ENCODE measurements at regions not wholly inside any gene's neighbourhood (a gene's known extent, or its start where the extent isn't known, plus 50 kb on each side); places are given as distances from the start of the nearest gene placed in this dataset.
A peak's percentile ranks its signal among the peaks of the same experiment; 100 is the strongest.

DNA sequence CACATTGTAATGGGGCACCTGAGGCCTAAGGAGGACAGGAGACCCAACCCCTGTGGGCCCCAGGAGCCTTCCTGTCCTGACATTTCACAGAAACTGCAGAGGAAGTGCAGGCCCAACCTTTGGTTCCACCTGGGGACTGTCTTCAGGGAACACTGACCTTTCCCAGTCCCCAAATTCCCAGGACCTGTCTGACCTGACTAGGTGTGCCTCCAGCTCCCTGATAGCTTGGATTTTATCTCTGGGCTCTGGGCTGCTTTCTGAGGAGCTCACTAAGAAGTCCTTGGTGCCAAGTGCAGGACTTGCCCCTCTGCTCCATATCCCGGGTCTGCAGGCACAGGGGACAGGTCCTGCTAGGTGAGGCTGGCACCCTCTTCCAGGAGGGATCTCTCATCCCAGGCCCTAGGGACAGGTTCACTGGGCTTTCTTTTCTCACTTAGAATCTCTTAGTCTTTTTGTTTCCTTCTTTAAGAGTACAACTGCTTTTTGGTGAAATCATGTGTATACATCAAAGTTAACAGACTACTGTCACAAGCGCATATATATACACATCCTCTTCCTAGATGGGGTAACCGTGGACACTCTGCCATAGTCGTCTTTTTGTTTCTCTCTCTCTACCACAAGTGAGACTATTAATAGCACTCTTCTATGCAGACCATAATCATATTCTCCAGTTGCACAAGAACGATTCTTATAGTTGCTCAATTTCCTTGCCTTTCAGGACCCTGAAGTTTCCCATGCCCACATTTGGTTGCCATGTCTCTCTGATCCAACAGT is 72.0 kb upstream of the IGLL5 start:
- Histone ChIP-seq H3K4me3 (ENCODE audit: low read depth, low read length) (no peak overlapping the region), H3K9me3 (no peaks in the 10 kb centered on the region), H3K27me3 (no peaks in the 10 kb centered on the region; the same call in 1 of the 2 replicates), H3K36me3 (no peaks in the 10 kb centered on the region), H3K4me1 (no peaks in the 10 kb centered on the region)
- DNase-seq: no peak
- TF ChIP-seq, protein P1, sequence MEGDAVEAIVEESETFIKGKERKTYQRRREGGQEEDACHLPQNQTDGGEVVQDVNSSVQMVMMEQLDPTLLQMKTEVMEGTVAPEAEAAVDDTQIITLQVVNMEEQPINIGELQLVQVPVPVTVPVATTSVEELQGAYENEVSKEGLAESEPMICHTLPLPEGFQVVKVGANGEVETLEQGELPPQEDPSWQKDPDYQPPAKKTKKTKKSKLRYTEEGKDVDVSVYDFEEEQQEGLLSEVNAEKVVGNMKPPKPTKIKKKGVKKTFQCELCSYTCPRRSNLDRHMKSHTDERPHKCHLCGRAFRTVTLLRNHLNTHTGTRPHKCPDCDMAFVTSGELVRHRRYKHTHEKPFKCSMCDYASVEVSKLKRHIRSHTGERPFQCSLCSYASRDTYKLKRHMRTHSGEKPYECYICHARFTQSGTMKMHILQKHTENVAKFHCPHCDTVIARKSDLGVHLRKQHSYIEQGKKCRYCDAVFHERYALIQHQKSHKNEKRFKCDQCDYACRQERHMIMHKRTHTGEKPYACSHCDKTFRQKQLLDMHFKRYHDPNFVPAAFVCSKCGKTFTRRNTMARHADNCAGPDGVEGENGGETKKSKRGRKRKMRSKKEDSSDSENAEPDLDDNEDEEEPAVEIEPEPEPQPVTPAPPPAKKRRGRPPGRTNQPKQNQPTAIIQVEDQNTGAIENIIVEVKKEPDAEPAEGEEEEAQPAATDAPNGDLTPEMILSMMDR (IDR thresholded peaks at IDR 0.05; ENCODE audit: low read depth, low read length): no peak

DNA sequence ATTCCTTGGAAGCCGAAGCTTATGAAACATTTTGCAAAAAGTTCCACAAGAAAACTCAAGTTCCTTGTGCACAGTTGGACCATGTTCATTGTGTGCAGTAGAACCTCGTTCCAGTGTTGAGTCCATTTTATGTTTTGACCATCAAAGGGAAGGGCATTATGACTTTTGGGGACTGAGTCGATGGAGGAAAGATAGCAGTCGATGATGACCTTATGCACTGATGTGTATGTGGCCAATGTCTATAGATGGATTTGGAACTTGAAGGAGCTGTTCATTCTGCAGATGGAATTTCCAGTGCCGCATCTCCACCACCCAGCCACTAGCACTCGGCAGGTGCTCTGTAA is 71.5 kb upstream of the IGLL5 start:
- DNase-seq: no peak
- Histone ChIP-seq H3K36me3 (no peaks in the 10 kb centered on the region), H3K27me3 (no peaks in the 10 kb centered on the region; the same call in 1 of the 2 replicates), H3K9me3 (no peaks in the 10 kb centered on the region), H3K4me1 (no peaks in the 10 kb centered on the region), H3K4me3 (ENCODE audit: low read depth, low read length) (no peak overlapping the region)
- TF ChIP-seq, protein P1 (IDR thresholded peaks at IDR 0.05; ENCODE audit: low read depth, low read length): no peak

DNA sequence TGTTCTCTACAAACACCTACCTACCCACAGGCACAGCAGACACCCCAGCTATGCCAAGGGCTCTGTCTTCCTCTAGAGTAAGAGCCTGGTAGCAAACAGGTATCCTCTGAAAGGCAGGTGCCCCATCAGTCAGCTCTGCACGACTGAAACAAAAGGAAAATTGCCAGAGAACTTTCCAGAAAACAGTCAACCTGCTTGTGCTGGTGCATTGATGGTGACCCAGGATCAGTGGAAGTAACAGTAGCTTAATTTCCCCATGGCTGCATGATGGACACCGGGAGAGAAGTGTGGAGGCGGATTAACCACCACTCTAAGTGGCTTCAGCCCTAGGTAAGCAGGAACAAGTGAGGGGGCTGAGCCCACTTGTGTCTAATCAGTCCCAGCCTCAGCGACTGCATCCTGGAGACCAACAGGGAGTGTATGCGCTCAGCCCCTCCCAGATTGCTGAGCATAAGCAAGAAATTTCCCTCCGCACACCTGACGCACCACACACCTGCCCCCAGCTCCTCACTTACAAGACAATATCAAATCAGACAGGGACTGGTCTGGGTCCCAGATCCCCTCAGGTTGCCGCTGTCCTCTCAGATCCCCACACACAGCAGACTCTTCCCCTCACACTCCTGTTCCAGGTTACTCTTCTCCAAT is 70.7 kb upstream of the IGLL5 start:
- H3K9me3 ChIP-seq: no peaks in the 10 kb centered on the region
- TF ChIP-seq, protein P1 (IDR thresholded peaks at IDR 0.05; ENCODE audit: low read depth, low read length): no peak
- H3K36me3 ChIP-seq: no peaks in the 10 kb centered on the region
- no peaks in the 10 kb centered on the region; the same call in 1 of the 2 replicates for H3K27me3 ChIP-seq
- H3K4me3 ChIP-seq (ENCODE audit: low read depth, low read length): no peak overlapping the region
- H3K4me1 ChIP-seq: no peaks in the 10 kb centered on the region
- no peak for DNase-seq

DNA sequence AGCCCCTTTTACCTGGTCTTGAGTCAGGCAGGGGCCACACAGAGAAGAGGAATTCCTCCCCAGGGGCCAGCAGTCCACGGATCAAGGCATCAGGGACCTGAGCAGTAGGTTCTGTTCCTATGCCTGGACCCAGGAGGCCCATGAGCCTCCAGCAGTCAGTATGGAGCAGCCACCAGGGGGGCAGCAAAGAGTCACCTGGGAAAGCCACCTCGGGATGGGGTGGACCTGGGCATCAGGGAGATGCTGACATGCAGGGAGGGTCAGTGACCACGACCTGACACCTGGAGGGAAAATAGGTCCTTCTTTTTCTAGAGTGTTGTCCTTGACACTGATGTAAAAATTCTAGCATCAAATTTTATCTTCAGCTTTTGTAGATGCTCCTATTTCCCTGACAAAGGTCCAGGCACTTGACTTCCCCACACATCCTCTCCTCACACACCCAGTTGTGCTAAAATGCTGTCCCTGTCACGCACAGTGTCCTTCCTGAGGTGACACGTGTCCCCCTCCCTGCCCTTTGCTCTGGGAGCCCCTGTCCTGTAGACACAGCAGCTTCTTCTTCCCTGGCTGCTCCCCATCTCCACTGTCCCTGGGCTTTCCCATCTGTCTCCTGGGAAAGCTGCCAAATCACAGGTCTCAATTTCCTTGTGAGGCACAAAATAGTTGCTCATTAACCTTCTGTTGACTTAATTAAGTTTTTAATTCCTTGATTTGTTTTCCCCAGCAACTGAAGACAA is 70.0 kb upstream of the IGLL5 start:
- H3K4me1 ChIP-seq: no peaks in the 10 kb centered on the region
- no peak overlapping the region for H3K4me3 ChIP-seq (ENCODE audit: low read depth, low read length)
- no peaks in the 10 kb centered on the region for H3K9me3 ChIP-seq
- DNase-seq: no peak
- H3K27me3 ChIP-seq: no peaks in the 10 kb centered on the region; the same call in 1 of the 2 replicates
- H3K36me3 ChIP-seq: no peaks in the 10 kb centered on the region
- TF ChIP-seq, protein P1 (IDR thresholded peaks at IDR 0.05; ENCODE audit: low read depth, low read length): peak; percentile 18

DNA sequence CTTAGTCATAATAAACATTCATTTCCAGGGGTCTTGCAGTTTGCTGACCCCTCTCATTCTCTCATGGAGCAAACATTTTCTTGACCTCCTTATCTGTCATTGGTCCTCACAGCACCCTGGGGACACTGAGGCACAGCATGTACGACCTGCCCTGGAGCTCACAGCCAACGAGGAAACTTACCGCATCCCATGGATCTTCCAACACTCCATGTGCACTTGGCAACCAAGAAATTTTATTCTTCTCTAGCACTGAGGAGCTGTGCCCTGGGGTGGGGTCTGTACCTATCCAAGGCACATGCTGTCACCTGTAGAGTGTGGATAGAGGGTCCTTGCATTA is 69.4 kb upstream of the IGLL5 start:
- no peaks in the 10 kb centered on the region for H3K4me1 ChIP-seq
- H3K4me3 ChIP-seq (ENCODE audit: low read depth, low read length): no peak overlapping the region
- no peaks in the 10 kb centered on the region; the same call in 1 of the 2 replicates for H3K27me3 ChIP-seq
- no peaks in the 10 kb centered on the region for H3K36me3 ChIP-seq
- DNase-seq: no peak
- TF ChIP-seq, protein P1 (IDR thresholded peaks at IDR 0.05; ENCODE audit: low read depth, low read length): no peak
- no peaks in the 10 kb centered on the region for H3K9me3 ChIP-seq
